K562 (cell line): ENCODE measurements at regions not wholly inside any gene's neighbourhood (a gene's known extent, or its start where the extent isn't known, plus 50 kb on each side); places are given as distances from the start of the nearest gene placed in this dataset.

Source experiments
- ATAC-seq: fragments of 200-7000 bp; cut with Tn5 transposase; 3 replicates; pipeline ENCODE4 v1.9.1; 2020; ENCODE audit warnings: moderate library complexity
- BruUV-seq: library from RNA; stranded (reverse); fragments of 400-500 nt; replicated peaks from 2 replicates; lab custom pipeline; 2021; lab: Mats Ljungman, UMichigan
- CTCF ChIA-PET: fragments of 300-600 bp; formaldehyde crosslinking; extraction: SDS; loops from one replicate; lab custom pipeline; 2021; ENCODE audit warnings: low intra/inter-chr PET ratio; lab: Yijun Ruan, JAX
- POLR2A ChIA-PET: fragments of 300-600, 350-650 bp; sonication (Branson Sonifier 250); formaldehyde crosslinking; extraction: SDS; loops from one replicate; lab custom pipeline; 2021; ENCODE audit warnings: antibody characterized with exemption, inconsistent platforms; lab: Yijun Ruan, JAX
- DNase-seq, 4 experiments: peaks; one replicate each; pipeline versions ENCODE4 v3.0.0 to v3.0.0-alpha.2; 2011 to 2018; ENCODE audit warnings: low spot score in 3 of 4, mixed read lengths in 3 of 4; ENCODE audit errors: extremely low read depth in 1 of 4
- FAIRE-seq: peaks from 2 replicates; lab custom pipeline; 2011; peaks lifted over from hg19 to GRCh38; lab: Jason Lieb, UNC
- H2AFZ ChIP-seq: 2 replicates; pipeline ENCODE4 v1.6.0; 2011; ENCODE audit warnings: low read depth, low read length, control low read depth, inconsistent platforms
- H3K27ac ChIP-seq: fragments of 200-600 bp; 3 replicates; pipeline ENCODE4 v1.8.0; 2011; ENCODE audit warnings: low read depth, mild to moderate bottlenecking, control low read depth, inconsistent platforms, low read length, moderate library complexity, mixed read lengths; ENCODE audit errors: extremely low read depth
- H3K27me3 ChIP-seq, 2 experiments: fragments of 300-600 bp in 1 of 2; 2 replicates in 1 of 2; 3 replicates in 1 of 2; pipeline versions ENCODE4 v1.6.0 to v1.8.0; 2011; ENCODE audit warnings: inconsistent platforms in 2 of 2, low read length in 2 of 2, mild to moderate bottlenecking in 1 of 2, mixed read lengths in 1 of 2, moderate library complexity in 1 of 2; ENCODE audit not compliant: control insufficient read depth in 2 of 2, insufficient read depth in 2 of 2
- H3K36me3 ChIP-seq: fragments of 300-600 bp; 3 replicates; pipeline ENCODE4 v1.8.0; 2011; ENCODE audit warnings: mild to moderate bottlenecking, low read length, inconsistent platforms; ENCODE audit not compliant: control insufficient read depth, insufficient read depth
- H3K4me1 ChIP-seq, 2 experiments: fragments of 200-600 bp in 1 of 2; replicated peaks in 1 of 2; 2 replicates in 1 of 2; 3 replicates in 1 of 2; pipeline versions ENCODE4 v1.5.1 to v1.8.0; 2011; ENCODE audit warnings: inconsistent platforms in 2 of 2, low read length in 2 of 2, mild to moderate bottlenecking in 1 of 2, mixed read lengths in 1 of 2, moderate library complexity in 1 of 2; ENCODE audit not compliant: control insufficient read depth in 2 of 2, insufficient read depth in 2 of 2
- H3K4me2 ChIP-seq: 2 replicates; pipeline ENCODE4 v1.6.1; 2011; ENCODE audit warnings: low read length, control low read depth, inconsistent platforms, mixed read lengths; ENCODE audit not compliant: insufficient read depth
- H3K4me3 ChIP-seq: fragments of 200-600 bp; sonication (generic), shearing (Covaris generic); 2 replicates; pipeline ENCODE4 v1.5.1; 2016; ENCODE audit warnings: control low read depth, inconsistent platforms
- H3K79me2 ChIP-seq: fragments of 200-600 bp; 3 replicates; pipeline ENCODE4 v1.8.0; 2011; ENCODE audit warnings: low read length, inconsistent platforms; ENCODE audit not compliant: control insufficient read depth, insufficient read depth
- H3K9ac ChIP-seq, 2 experiments: 2 replicates each; pipeline versions ENCODE4 v1.6.0 to v1.6.1; 2011; ENCODE audit warnings: low read depth in 2 of 2, low read length in 2 of 2, control low read depth in 1 of 2, inconsistent platforms in 1 of 2, mild to moderate bottlenecking in 1 of 2, mixed read lengths in 1 of 2; ENCODE audit not compliant: insufficient read depth in 1 of 2
- H3K9me1 ChIP-seq: one replicate; pipeline ENCODE4 v1.6.0; 2011; ENCODE audit warnings: inconsistent platforms, mild to moderate bottlenecking, low read length, moderate library complexity; ENCODE audit not compliant: control insufficient read depth, insufficient read depth
- H3K9me3 ChIP-seq: replicated peaks from 2 replicates; pipeline ENCODE4 v1.5.1; 2011; ENCODE audit warnings: low read depth, low read length, inconsistent platforms; ENCODE audit not compliant: control insufficient read depth, insufficient read depth
- H4K20me1 ChIP-seq: replicated peaks from 2 replicates; pipeline ENCODE4 v1.6.1; 2011; ENCODE audit warnings: low read length, inconsistent platforms, mixed read lengths; ENCODE audit not compliant: control insufficient read depth, insufficient read depth
- ADNP ChIP-seq: fragments of 200-800 bp; sonication (Bioruptor generic); IDR thresholded peaks from 2 replicates; pipeline ENCODE4 v1.6.1; 2016; ENCODE audit warnings: missing genetic modification characterization, missing compliant biosample characterization
- BMI1 ChIP-seq: fragments of 150-350 bp; IDR thresholded peaks from 2 replicates; pipeline ENCODE4 v1.6.1; 2014; ENCODE audit warnings: low read length
- DNMT1 ChIP-seq: fragments of 450-650 bp; IDR thresholded peaks from 2 replicates; pipeline ENCODE4 v1.6.1; 2016; ENCODE audit warnings: antibody characterized with exemption, mild to moderate bottlenecking
- E4F1 ChIP-seq: fragments of 250-450 bp; sonication (Bioruptor Pico); IDR thresholded peaks from 2 replicates; pipeline ENCODE4 v1.5.0; 2021; ENCODE audit warnings: mild to moderate bottlenecking, borderline replicate concordance
- FOS ChIP-seq: IDR thresholded peaks from 3 replicates; pipeline ENCODE4 v1.6.1; 2011; ENCODE audit not compliant: insufficient read length; ENCODE audit errors: extremely low read depth
- HLTF ChIP-seq: fragments of 450-650 bp; IDR thresholded peaks from 2 replicates; pipeline ENCODE4 v1.6.1; 2016
- KHSRP ChIP-seq: fragments of 450-650 bp; IDR thresholded peaks from 2 replicates; pipeline ENCODE4 v1.6.1; 2017
- MCM5 ChIP-seq: fragments of 450-650 bp; IDR thresholded peaks from 2 replicates; pipeline ENCODE4 v1.6.1; 2016; ENCODE audit warnings: low read depth
- RAD21 ChIP-seq, 2 experiments: fragments of 250-450 bp in 1 of 2; fragments of 450-650 bp in 1 of 2; sonication (Bioruptor Pico) in 1 of 2; formaldehyde crosslinking in 1 of 2; IDR thresholded peaks in 1 of 2; conservative IDR thresholded peaks in 1 of 2; 2 replicates each; pipeline versions ENCODE4 v1.4.0 to v1.8.0; 2020 to 2022; ENCODE audit warnings: mild to moderate bottlenecking in 2 of 2, moderate library complexity in 1 of 2
- SPI1 ChIP-seq: IDR thresholded peaks from 2 replicates; pipeline ENCODE4 v1.6.1; 2011; ENCODE audit warnings: low read depth, low read length, control low read depth, borderline replicate concordance
- ZNF644 ChIP-seq: fragments of 200-800 bp; sonication (Bioruptor generic); IDR thresholded peaks from 2 replicates; pipeline ENCODE4 v1.6.1; 2016; ENCODE audit warnings: low read depth, missing genetic modification characterization, missing compliant biosample characterization
- WGBS: fragments of 100-300 bp; shearing (Covaris generic); methylation state at CpG from one replicate; pipeline ENCODE4 v1.1.6; 2016; ENCODE audit warnings: low coverage, mixed read lengths; ENCODE audit not compliant: insufficient coverage; ENCODE audit errors: missing lambda C conversion rate; 5-methylcytosine and 5-hydroxymethylcytosine counted together
- in situ Hi-C: fragments of 300-500 bp; cut with MboI; formaldehyde crosslinking; loops from 4 replicates; pipeline ENCODE4 v1.15.0; 2018; ENCODE audit warnings: inconsistent platforms, mixed read lengths
- intact Hi-C: fragments of 100-400 bp; cut with micrococcal nuclease; formaldehyde crosslinking; loops from 2 replicates; pipeline ENCODE4 v1.14.2; 2022

DNA sequence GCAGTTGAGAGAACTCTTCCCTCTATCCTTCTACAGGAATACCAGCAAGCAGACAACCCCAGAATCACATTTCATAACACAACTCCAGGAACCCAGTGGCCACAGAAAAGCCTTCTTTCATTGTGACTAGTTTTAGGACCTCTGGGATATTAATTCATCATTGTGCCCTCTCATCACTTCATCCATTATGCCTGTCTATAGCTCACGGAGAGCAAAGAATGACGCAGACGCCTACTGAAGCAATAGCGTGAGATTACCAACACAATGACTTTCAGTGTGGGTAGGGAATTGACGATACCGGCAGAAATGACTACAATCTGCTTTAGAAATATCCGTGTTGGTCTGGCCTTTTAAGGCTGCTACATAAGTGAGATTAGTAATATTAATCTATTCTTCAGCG is 158.1 kb upstream of the FOXG1 start:
- no peak overlapping the region for H2AFZ ChIP-seq
- no peaks in the 10 kb centered on the region for H3K4me1 ChIP-seq
- no peaks in the 10 kb centered on the region for H3K36me3 ChIP-seq
- ATAC-seq (no peak), FAIRE-seq (no peak), DNase-seq (no peak)
- no peaks in the 10 kb centered on the region for H3K9me1 ChIP-seq
- no peak for TF ChIP-seq MCM5
- TF ChIP-seq BMI1 = no peak
- TF ChIP-seq HLTF = no peak
- TF ChIP-seq KHSRP = no peak
- H3K79me2 ChIP-seq = no peaks in the 10 kb centered on the region
- ChIA-PET POLR2A (no interaction called here), CTCF (no interaction called here)
- no peak overlapping the region for H3K9ac ChIP-seq
- H3K4me2 ChIP-seq = no peak overlapping the region
- no peak overlapping the region for H3K27ac ChIP-seq
- no peaks in the 10 kb centered on the region for H3K9me3 ChIP-seq
- no peaks in the 10 kb centered on the region for H3K27me3 ChIP-seq
- WGBS = 7% methylated on average over 8 of the region's 8 CpGs
- no TSS peak for BruUV-seq
- in situ Hi-C loops (no loop called here), intact Hi-C loops (no loop called here)
- no peak overlapping the region for H3K4me3 ChIP-seq
- no peaks in the 10 kb centered on the region for H4K20me1 ChIP-seq

- ATAC-seq (no peak), FAIRE-seq (peak; percentile 58)
- BruUV-seq = no TSS peak
- TF ChIP-seq FOS (no peak), ADNP (tag) (no peak), DNMT1 (no peak), ZNF644 (tag) (no peak), E4F1 (CRISPR knock-in tag) (no peak), SPI1 (no peak), RAD21 (CRISPR knock-in tag; conservative IDR thresholded peaks at IDR 0.05 in 1 of 2, IDR thresholded peaks at IDR 0.05 in 1 of 2) (peak; percentile 43 to 70)
Observed at GRCh38 chr14:28608851-28609828, 157.4 kb upstream of the FOXG1 start.

More at GRCh38 chr14:28608851-28609828, 157.4 kb upstream of the FOXG1 start:
- Histone ChIP-seq H3K9ac (no peak overlapping the region), H3K27ac (no peak overlapping the region), H3K9me3 (no peaks in the 10 kb centered on the region), H3K4me3 (no peak overlapping the region), H3K4me1 (no peaks in the 10 kb centered on the region), H3K36me3 (no peaks in the 10 kb centered on the region), H3K4me2 (no peak overlapping the region), H3K9me1 (no peaks in the 10 kb centered on the region), H4K20me1 (no peaks in the 10 kb centered on the region), H3K27me3 (no peaks in the 10 kb centered on the region), H3K79me2 (no peaks in the 10 kb centered on the region), H2AFZ (no peak overlapping the region)
- peak; percentile 11 to 51 (median 22) for DNase-seq
- intact Hi-C loops (no loop called here), in situ Hi-C loops (no loop called here)
- under 1% methylated on average over 10 of the region's 10 CpGs for WGBS
- POLR2A ChIA-PET = no interaction called here
- CTCF ChIA-PET = no interaction called here
